Astrocyte (in vitro differentiated cells and primary cell): ENCODE measurements at regions not wholly inside any gene's neighbourhood (a gene's known extent, or its start where the extent isn't known, plus 50 kb on each side); places are given as distances from the start of the nearest gene placed in this dataset.

Source experiments
- DNase-seq: peaks from one replicate; pipeline ENCODE4 v3.0.0-alpha.2; 2010; ENCODE audit warnings: low read depth
- FAIRE-seq: peaks from 2 replicates; lab custom pipeline; 2011; peaks lifted over from hg19 to GRCh38; lab: Jason Lieb, UNC
- H2AFZ ChIP-seq: 2 replicates; pipeline ENCODE4 v1.6.0; 2012; ENCODE audit warnings: low read depth, low read length, inconsistent platforms
- H3K27ac ChIP-seq: 2 replicates; pipeline ENCODE4 v1.5.1; 2011; ENCODE audit warnings: low read depth, low read length, inconsistent platforms
- H3K27me3 ChIP-seq: 2 replicates; pipeline ENCODE4 v1.6.0; 2011; ENCODE audit warnings: low read length, inconsistent platforms; ENCODE audit not compliant: insufficient read depth
- H3K36me3 ChIP-seq: 2 replicates; pipeline ENCODE4 v1.5.1; 2011; ENCODE audit warnings: low read length, inconsistent platforms; ENCODE audit not compliant: insufficient read depth
- H3K4me1 ChIP-seq: 2 replicates; pipeline ENCODE4 v1.5.1; 2011; ENCODE audit warnings: low read length, inconsistent platforms; ENCODE audit not compliant: insufficient read depth
- H3K4me2 ChIP-seq: 2 replicates; pipeline ENCODE4 v1.6.0; 2012; ENCODE audit warnings: low read length, inconsistent platforms
- H3K4me3 ChIP-seq: 2 replicates; pipeline ENCODE4 v1.5.1; 2011; ENCODE audit warnings: low read depth, mild to moderate bottlenecking, low read length, inconsistent platforms; ENCODE audit not compliant: insufficient read depth
- H3K79me2 ChIP-seq: 2 replicates; pipeline ENCODE4 v1.6.0; 2012; ENCODE audit warnings: mild to moderate bottlenecking, low read length, inconsistent platforms; ENCODE audit not compliant: insufficient read depth
- H3K9ac ChIP-seq: 2 replicates; pipeline ENCODE4 v1.6.0; 2012; ENCODE audit warnings: mild to moderate bottlenecking, low read length, inconsistent platforms
- H3K9me3 ChIP-seq: 2 replicates; pipeline ENCODE4 v1.5.1; 2012; ENCODE audit warnings: low read depth, mild to moderate bottlenecking, low read length, inconsistent platforms; ENCODE audit not compliant: insufficient read depth
- H4K20me1 ChIP-seq: 2 replicates; pipeline ENCODE4 v1.6.0; 2012; ENCODE audit warnings: low read length, inconsistent platforms; ENCODE audit not compliant: insufficient read depth
- H3K27ac Mint-ChIP-seq: one replicate; pipeline ENCODE4 v1.8.0; 2021; ENCODE audit warnings: mild to moderate bottlenecking, mixed read lengths; ENCODE audit not compliant: unreplicated experiment
- H3K27me3 Mint-ChIP-seq: one replicate; pipeline ENCODE4 v1.8.0; 2021; ENCODE audit warnings: low read depth, mixed read lengths; ENCODE audit not compliant: unreplicated experiment
- H3K36me3 Mint-ChIP-seq: one replicate; pipeline ENCODE4 v1.8.0; 2021; ENCODE audit warnings: low read depth, mixed read lengths; ENCODE audit not compliant: unreplicated experiment
- H3K4me1 Mint-ChIP-seq: one replicate; pipeline ENCODE4 v1.8.0; 2021; ENCODE audit warnings: low read depth, mixed read lengths; ENCODE audit not compliant: unreplicated experiment
- H3K4me3 Mint-ChIP-seq: one replicate; pipeline ENCODE4 v1.8.0; 2021; ENCODE audit warnings: mild to moderate bottlenecking, moderate library complexity, mixed read lengths; ENCODE audit not compliant: unreplicated experiment
- H3K9me3 Mint-ChIP-seq: one replicate; pipeline ENCODE4 v1.8.0; 2021; ENCODE audit warnings: mild to moderate bottlenecking, mixed read lengths; ENCODE audit not compliant: unreplicated experiment
- EZH2 ChIP-seq: IDR thresholded peaks from 2 replicates; pipeline ENCODE4 v1.6.1; 2012; ENCODE audit warnings: mild to moderate bottlenecking, low read length, inconsistent platforms; ENCODE audit not compliant: insufficient read depth
- TF ChIP-seq, protein P1 (sequence below): IDR thresholded peaks from 2 replicates; pipeline ENCODE4 v1.5.1; 2011; ENCODE audit warnings: low read depth, mild to moderate bottlenecking, inconsistent platforms, low read length, moderate library complexity; ENCODE audit not compliant: insufficient read depth

DNA sequence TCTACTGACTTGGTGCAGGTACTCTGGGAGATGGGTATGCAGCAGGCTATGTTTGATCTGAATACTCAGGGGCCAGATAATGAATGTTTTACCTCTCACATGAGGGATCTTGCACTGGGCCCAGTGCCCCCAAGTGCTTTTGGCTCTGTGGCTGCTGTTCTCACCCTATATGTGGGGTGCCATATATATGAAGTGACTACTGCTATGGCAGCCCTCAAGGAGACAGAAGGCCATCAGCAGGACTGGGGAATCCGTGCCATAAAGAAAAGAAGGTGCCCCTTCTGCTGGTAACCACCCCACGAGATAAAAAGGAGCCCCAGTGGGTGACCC, 302.1 kb downstream of the ZPLD1 start:
- Mint-ChIP-seq H3K4me1 (peaks cover 8% of the 10 kb centered on the region), H3K9me3 (peaks cover 2% of the 10 kb centered on the region), H3K27ac (no peak overlapping the region), H3K4me3 (no peak overlapping the region), H3K27me3 (peaks cover 2% of the 10 kb centered on the region), H3K36me3 (no peaks in the 10 kb centered on the region)
- Histone ChIP-seq H3K4me2 (no peak overlapping the region), H3K27me3 (no peaks in the 10 kb centered on the region), H3K27ac (no peak overlapping the region), H3K36me3 (no peaks in the 10 kb centered on the region), H3K9ac (no peak overlapping the region), H3K9me3 (no peaks in the 10 kb centered on the region), H3K4me3 (no peak overlapping the region), H3K79me2 (no peaks in the 10 kb centered on the region), H3K4me1 (peaks cover 8% of the 10 kb centered on the region), H2AFZ (no peak overlapping the region), H4K20me1 (no peaks in the 10 kb centered on the region)
- TF ChIP-seq EZH2, result no peak
- TF ChIP-seq, protein P1, sequence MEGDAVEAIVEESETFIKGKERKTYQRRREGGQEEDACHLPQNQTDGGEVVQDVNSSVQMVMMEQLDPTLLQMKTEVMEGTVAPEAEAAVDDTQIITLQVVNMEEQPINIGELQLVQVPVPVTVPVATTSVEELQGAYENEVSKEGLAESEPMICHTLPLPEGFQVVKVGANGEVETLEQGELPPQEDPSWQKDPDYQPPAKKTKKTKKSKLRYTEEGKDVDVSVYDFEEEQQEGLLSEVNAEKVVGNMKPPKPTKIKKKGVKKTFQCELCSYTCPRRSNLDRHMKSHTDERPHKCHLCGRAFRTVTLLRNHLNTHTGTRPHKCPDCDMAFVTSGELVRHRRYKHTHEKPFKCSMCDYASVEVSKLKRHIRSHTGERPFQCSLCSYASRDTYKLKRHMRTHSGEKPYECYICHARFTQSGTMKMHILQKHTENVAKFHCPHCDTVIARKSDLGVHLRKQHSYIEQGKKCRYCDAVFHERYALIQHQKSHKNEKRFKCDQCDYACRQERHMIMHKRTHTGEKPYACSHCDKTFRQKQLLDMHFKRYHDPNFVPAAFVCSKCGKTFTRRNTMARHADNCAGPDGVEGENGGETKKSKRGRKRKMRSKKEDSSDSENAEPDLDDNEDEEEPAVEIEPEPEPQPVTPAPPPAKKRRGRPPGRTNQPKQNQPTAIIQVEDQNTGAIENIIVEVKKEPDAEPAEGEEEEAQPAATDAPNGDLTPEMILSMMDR, result no peak
- no peak for FAIRE-seq
- DNase-seq, result no peak

DNA sequence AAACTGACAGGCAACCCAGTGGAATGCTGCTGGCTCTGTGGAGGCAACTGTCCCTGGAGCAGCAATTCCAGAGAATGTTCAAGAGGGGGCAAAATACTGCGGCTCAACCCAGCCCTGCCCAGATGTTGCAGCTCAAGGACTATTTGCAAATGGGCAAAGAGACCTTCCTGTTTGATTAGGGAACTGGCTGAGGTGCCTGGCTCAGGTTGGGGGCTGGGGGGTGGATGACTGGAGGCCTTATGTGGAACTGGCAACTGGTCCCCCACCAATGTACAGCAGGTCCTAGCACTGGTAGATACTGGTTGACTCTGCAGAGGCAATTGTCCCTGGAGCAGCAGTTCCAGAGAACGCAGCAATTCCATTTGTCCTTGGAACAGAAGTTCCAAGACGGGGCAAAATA, 302.5 kb downstream of the ZPLD1 start:
- Histone ChIP-seq H3K4me3 (no peak overlapping the region), H3K27ac (no peak overlapping the region), H3K9ac (no peak overlapping the region), H3K27me3 (no peaks in the 10 kb centered on the region), H3K36me3 (no peaks in the 10 kb centered on the region), H3K79me2 (no peaks in the 10 kb centered on the region), H4K20me1 (no peaks in the 10 kb centered on the region), H3K4me2 (no peak overlapping the region), H3K4me1 (peaks cover 8% of the 10 kb centered on the region), H2AFZ (no peak overlapping the region), H3K9me3 (no peaks in the 10 kb centered on the region)
- Mint-ChIP-seq H3K9me3 (peaks cover 2% of the 10 kb centered on the region), H3K4me3 (no peak overlapping the region), H3K36me3 (no peaks in the 10 kb centered on the region), H3K27ac (no peak overlapping the region), H3K4me1 (peaks cover 8% of the 10 kb centered on the region), H3K27me3 (peaks cover 2% of the 10 kb centered on the region)
- TF ChIP-seq EZH2, result no peak
- TF ChIP-seq, protein P1, result no peak
- FAIRE-seq, result no peak
- no peak for DNase-seq

DNA sequence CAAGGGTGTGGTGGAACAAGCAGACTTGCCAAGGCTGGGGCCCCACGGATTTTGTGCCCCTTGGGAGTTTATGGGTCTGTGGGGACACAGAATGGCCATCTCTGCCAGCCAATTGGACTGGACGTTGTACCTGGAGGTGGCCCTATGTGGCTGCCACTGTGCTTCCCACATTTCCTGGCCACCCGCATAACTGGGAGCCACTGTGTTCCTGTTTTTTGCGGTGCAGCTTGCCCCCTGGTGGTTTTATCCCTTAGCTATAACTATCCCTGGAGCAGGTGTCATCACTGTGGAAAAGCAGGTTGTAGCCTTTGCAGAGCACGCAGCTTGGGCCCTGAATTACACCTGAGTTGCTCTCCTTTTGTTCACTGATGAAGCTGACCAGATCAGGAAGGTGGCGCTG, 306.3 kb downstream of the ZPLD1 start:
- no peak overlapping the region for H3K4me2 ChIP-seq
- H3K9me3 Mint-ChIP-seq, result peaks cover 4% of the 10 kb centered on the region
- no peaks in the 10 kb centered on the region for H3K4me1 Mint-ChIP-seq
- H3K79me2 ChIP-seq, result no peaks in the 10 kb centered on the region
- no peak overlapping the region for H3K4me3 Mint-ChIP-seq
- no peak overlapping the region for H3K4me3 ChIP-seq
- no peaks in the 10 kb centered on the region for H3K27me3 ChIP-seq
- no peak overlapping the region for H3K27ac ChIP-seq
- no peaks in the 10 kb centered on the region for H3K9me3 ChIP-seq
- no peaks in the 10 kb centered on the region for H3K4me1 ChIP-seq
- no peak for FAIRE-seq
- H3K9ac ChIP-seq, result no peak overlapping the region
- H4K20me1 ChIP-seq, result no peaks in the 10 kb centered on the region
- no peaks in the 10 kb centered on the region for H3K36me3 ChIP-seq
- TF ChIP-seq, protein P1, result no peak
- TF ChIP-seq EZH2, result no peak
- DNase-seq, result no peak
- H3K27ac Mint-ChIP-seq, result no peak overlapping the region
- peaks cover 2% of the 10 kb centered on the region for H3K27me3 Mint-ChIP-seq
- H3K36me3 Mint-ChIP-seq, result no peaks in the 10 kb centered on the region
- no peak overlapping the region for H2AFZ ChIP-seq
